ENCODE measurements at regions not wholly inside any gene's neighbourhood (a gene's known extent, or its start where the extent isn't known, plus 50 kb on each side); places are given as distances from the start of the nearest gene placed in this dataset.
"Not testable (repeated sequence)": the region's sequence is repeated elsewhere in the genome, so short reads cannot be mapped to it uniquely, and the experiment has no call there.

DNA sequence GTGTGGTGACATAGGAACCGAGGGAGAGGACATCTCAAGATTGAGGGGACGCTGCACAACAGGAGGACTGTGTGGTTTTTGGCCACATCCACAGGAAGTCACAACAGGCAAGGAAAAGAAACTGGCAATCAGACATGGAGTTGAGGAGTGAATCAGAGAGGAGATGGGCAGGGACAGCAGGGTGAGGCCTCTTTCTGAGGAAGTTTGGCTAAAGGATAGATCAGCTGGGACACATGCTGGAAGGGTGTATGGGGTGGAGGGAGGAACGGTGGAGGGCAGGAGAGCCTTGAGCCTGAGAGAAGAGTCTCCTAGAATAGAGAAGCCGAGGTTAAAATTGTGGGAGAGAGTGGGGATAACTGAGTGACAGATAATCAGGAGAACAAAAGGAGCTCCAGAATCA lies 75.1 kb upstream of the CIDEA start:
- H3K9me3 Mint-ChIP-seq; H3K36me3 Mint-ChIP-seq (ENCODE audit: low read depth); H3K4me1 Mint-ChIP-seq (ENCODE audit: low read depth); DNase-seq (ENCODE audit: low spot score); H3K27ac Mint-ChIP-seq; H3K4me3 Mint-ChIP-seq (ENCODE audit: low read depth); H3K27me3 Mint-ChIP-seq (ENCODE audit: low read depth); intact Hi-C loops (cut with micrococcal nuclease): not testable (repeated sequence)

DNA sequence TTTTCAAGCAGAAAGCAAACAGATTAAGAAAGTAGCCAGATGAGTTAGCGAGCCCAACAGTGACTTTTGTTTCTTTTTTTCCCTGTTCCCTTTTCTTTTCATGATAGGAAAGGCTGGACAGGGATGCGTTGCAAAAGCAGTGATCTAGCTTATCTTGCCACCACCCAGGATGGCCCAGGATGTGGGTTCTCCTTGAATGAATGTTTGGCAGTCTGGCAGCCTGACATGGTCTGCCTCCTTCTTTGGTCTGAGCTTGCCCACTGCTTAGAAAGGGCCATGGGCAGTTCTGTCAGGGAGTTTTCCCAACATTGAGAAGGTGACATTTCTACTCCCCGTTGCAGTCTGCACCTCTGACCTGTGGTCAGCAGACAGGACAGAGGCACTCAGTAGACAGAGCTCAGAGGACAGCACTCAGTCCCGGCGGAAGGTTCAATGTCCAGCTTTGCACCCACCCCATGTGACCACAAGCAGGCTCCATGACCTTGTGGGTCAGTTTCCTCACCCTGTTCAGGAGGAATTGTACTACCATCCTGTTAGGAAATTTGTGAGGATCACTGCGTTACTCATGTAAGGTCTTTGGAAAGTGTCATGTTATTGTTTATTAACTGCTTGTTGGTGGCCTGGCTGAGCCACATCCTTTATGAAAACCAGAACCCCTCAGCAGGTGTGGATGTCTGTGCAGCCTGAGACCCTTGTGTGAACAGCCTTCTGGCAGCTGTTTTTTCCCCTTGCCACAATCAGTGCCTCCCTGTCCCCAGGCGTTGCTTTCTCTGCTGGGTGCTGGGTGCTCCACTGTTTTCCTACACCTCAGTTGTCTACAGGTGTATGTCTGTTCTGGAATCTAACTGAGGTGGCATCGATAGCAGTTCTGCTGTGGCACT lies 74.2 kb upstream of the CIDEA start:
- H3K4me1 Mint-ChIP-seq (ENCODE audit: low read depth); intact Hi-C loops (cut with micrococcal nuclease); H3K36me3 Mint-ChIP-seq (ENCODE audit: low read depth); H3K27ac Mint-ChIP-seq; H3K9me3 Mint-ChIP-seq; H3K27me3 Mint-ChIP-seq (ENCODE audit: low read depth); H3K4me3 Mint-ChIP-seq (ENCODE audit: low read depth); DNase-seq (ENCODE audit: low spot score): not testable (repeated sequence)

DNA sequence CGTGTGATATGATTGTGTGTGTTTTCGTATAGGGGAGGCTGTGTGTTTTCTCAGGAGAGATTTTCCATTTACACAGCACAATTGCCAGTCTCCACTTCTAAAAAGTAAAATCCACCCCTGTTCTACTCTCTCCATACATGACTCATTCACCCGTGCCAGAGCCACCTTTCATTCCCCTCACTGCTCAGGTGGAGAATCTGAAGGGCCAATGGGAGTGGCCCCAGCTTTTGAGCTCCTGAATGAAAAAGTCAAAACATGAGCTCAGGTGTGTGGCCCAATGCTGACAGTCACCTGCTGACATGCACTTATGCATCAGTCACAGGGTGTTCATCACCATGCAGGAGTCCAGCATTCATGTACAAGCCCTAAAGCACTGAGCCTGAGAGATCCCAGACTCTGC lies 55.4 kb upstream of the CIDEA start:
- H3K9me3 Mint-ChIP-seq; H3K27ac Mint-ChIP-seq; DNase-seq (ENCODE audit: low spot score); intact Hi-C loops (cut with micrococcal nuclease); H3K27me3 Mint-ChIP-seq (ENCODE audit: low read depth); H3K4me3 Mint-ChIP-seq (ENCODE audit: low read depth); H3K36me3 Mint-ChIP-seq (ENCODE audit: low read depth); H3K4me1 Mint-ChIP-seq (ENCODE audit: low read depth): not testable (repeated sequence)

DNA sequence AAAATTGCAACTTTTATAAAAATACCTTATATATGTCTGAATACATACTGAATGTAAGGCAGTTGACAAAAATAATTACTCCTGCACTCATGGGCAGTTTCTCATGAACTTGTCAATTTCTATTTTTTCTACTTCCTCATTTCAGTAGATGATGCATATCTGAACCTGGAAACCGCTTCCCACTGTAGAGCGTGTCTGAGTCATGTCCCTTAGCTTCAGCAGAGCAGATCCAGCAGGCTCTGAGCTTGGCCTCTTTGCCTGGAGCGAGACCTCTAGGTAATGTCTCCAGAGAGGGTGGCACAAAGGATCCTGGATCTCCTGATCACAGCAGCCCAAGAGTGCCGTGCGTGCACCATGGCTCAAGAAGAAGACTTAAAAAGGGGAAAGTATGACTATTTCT lies 54.0 kb upstream of the CIDEA start:
- H3K4me1 Mint-ChIP-seq (ENCODE audit: low read depth); H3K4me3 Mint-ChIP-seq (ENCODE audit: low read depth); H3K36me3 Mint-ChIP-seq (ENCODE audit: low read depth); H3K27me3 Mint-ChIP-seq (ENCODE audit: low read depth); H3K27ac Mint-ChIP-seq; intact Hi-C loops (cut with micrococcal nuclease); H3K9me3 Mint-ChIP-seq: not testable (repeated sequence)
- DNase-seq (ENCODE audit: low spot score) = peak; percentile 10

All from activated T-helper 2 cell treated with anti-CD3 and anti-CD28 coated beads, Interferon-gamma antibody, Interleukin-2, Interleukin-4, amounts not matched to agents 10 μg/mL and 5 μg/mL and 100 μg/mL, durations not matched to agents 14 hours and 24 hours and 36 hours (primary cell).